ENCODE measurements at regions not wholly inside any gene's neighbourhood (a gene's known extent, or its start where the extent isn't known, plus 50 kb on each side); places are given as distances from the start of the nearest gene placed in this dataset.

DNA sequence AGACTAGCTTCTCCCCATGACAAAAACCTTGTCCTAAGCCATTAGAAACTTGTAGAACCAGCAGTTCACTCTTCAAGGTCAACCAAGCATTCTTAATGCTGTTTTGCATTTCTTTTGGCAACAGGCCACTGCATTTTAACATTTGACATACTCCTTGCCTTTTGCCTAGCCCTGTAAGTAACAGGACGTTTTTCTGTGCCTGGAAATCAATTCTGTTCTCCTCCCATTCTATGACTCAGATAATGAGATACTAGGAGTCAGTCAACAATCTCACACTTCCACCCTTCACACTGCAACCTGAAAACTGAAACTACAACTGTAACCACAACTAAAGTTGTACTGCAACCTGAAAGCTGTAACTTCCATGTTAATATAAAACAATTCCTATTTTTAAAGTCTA lies 268.7 kb downstream of the MZT1 start:
- no peaks in the 10 kb centered on the region for H3K27me3 Mint-ChIP-seq
- ATAC-seq (no peak), DNase-seq (no peak)
- no peaks in the 10 kb centered on the region for H3K4me1 Mint-ChIP-seq
- no peak overlapping the region for H3K27ac Mint-ChIP-seq
- no peak overlapping the region for H3K4me3 Mint-ChIP-seq
- H3K9me3 Mint-ChIP-seq, result no peaks in the 10 kb centered on the region

DNA sequence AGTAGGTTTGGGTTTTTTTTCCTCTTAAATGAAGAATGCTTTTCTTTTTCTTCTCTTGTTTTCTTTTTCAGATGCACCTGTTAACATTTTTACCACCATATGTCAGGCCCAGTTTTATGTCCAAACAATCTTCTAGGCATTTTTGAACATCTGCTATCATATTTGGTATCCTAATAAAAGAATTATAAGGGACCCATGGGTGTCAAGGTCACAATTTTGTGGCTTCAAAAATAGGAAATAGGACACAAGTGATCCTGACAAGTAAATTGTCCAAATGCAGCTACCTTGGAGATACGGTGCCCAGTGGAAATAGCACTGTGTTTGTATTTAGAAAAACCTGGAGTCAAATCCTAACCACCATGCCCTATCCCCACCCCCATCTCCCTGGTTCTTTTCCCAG lies 270.3 kb downstream of the MZT1 start:
- Mint-ChIP-seq H3K27ac (no peak overlapping the region), H3K4me3 (no peak overlapping the region)

DNA sequence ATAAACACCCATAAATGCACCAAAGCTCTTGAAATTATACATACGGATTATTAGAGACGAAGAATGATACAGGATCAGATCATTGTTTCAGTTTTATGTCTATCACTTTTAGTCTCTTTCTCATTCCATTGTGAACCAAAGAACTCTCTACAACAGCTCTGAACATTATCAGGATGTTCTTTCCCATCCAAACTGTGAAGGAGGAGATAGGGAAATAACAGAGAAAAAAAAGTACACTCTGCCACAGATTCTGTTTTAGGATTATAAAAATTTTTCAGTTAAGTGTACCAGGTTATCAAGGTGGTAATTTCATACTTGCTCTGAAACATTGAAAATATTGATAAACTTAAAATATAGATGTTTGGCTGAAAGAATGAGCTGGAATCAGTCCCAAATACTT lies 270.9 kb downstream of the MZT1 start:
- Mint-ChIP-seq H3K27ac (no peak overlapping the region), H3K4me1 (no peaks in the 10 kb centered on the region)
- no peak for ATAC-seq

More for the DNA sequence above, 270.3 kb downstream of the MZT1 start:
- H3K27me3 Mint-ChIP-seq, result no peaks in the 10 kb centered on the region
- DNase-seq (no peak), ATAC-seq (no peak)
- no peaks in the 10 kb centered on the region for H3K9me3 Mint-ChIP-seq
- H3K4me1 Mint-ChIP-seq, result no peaks in the 10 kb centered on the region

DNA sequence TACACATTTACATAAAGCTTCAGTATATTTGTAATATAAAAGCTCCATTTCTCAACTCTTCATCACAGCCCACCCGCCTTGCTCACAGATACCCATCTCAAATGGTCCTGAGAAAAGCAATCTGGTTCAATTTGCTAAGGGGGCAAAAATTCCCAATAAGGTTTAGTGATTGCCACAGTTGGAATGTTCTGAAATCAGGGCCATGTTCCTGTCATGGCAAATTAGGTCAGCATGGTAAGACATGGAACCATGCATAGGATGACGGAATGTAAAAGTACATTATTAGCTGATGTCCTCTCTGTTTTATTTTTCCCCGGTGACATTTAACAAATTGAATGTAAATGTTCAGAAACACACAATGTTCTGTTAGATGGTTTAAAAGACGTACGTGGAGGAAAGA lies 274.3 kb downstream of the MZT1 start:
- Mint-ChIP-seq H3K27me3 (no peaks in the 10 kb centered on the region), H3K27ac (no peak overlapping the region), H3K4me1 (no peaks in the 10 kb centered on the region), H3K9me3 (peaks cover 5 to 18% of the 10 kb centered on the region in 2 donors), H3K4me3 (no peak overlapping the region)
- DNase-seq, result no peak
- no peak for ATAC-seq

More for the DNA sequence above, 270.9 kb downstream of the MZT1 start:
- no peak for DNase-seq
- H3K9me3 Mint-ChIP-seq, result no peaks in the 10 kb centered on the region
- H3K4me3 Mint-ChIP-seq, result no peak overlapping the region
- H3K27me3 Mint-ChIP-seq, result no peaks in the 10 kb centered on the region

DNA sequence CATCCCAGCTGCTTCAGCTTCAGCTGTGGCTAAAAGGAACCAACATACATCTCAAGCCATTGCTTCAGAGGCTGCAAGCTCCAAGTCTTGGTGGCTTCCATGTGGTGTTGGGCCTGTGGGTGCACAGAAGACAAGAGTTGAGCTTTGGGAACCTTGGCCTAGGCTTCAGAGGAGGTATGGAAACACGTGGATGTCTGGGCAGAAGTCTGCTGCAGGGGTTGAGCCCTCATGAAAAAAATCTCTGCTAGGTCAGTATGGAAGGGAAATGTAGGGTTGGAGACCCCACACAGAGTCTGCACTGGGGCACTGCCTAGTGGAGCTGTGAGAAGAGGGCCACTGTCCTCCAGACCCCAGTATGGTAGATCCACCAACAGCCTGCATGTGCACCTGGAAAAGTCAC lies 279.3 kb downstream of the MZT1 start:
- ATAC-seq, result no peak
- Mint-ChIP-seq H3K4me1 (no peaks in the 10 kb centered on the region), H3K27me3 (no peaks in the 10 kb centered on the region), H3K9me3 (peaks cover 15 to 18% of the 10 kb centered on the region in 2 donors), H3K27ac (no peak overlapping the region), H3K4me3 (no peak overlapping the region)
- no peak for DNase-seq

DNA sequence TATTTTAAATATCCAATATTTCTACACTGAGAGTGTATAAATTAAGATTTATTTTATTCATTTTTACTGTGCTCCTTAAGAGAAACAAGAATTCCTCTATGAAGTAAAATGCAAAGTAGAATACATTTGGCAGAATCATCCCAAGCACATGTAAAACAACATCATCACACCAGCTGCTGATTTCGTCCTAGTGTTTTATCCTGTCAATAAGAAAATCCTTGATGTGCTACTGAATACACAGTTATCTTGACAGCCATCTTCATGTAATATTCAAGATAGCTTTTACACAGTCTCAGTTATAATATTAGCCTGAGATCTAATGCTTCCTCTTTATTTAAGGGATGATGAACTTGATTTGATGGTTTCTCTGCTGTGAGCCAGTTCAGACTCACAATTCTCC lies 282.4 kb downstream of the MZT1 start:
- no peak overlapping the region for H3K4me3 Mint-ChIP-seq
- ATAC-seq (no peak), DNase-seq (no peak)
- H3K9me3 Mint-ChIP-seq, result peaks cover 16 to 18% of the 10 kb centered on the region in 2 donors
- no peak overlapping the region for H3K27ac Mint-ChIP-seq
- no peaks in the 10 kb centered on the region for H3K27me3 Mint-ChIP-seq
- H3K4me1 Mint-ChIP-seq, result no peaks in the 10 kb centered on the region

DNA sequence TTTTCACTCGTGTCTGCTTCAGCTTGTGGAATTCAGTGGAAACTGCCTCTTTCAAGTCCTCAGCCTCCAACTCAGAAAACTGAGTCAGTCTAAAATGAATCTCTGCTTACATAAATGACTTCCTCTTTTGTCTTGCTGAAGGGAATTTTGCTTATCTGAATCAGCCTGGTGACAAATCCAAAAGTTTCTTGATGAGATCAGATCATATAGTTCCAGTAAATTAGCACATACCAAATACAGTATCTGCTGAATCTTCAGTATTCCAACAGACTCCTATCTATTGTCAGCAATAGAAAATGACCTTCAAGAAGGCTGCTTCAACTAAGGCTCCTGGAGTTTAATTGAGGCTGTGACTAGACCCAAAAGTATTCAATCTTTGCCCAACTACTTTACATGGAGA lies 290.0 kb downstream of the MZT1 start:
- no peaks in the 10 kb centered on the region for H3K4me1 Mint-ChIP-seq
- no peak overlapping the region for H3K4me3 Mint-ChIP-seq
- DNase-seq (no peak), ATAC-seq (no peak)
- no peaks in the 10 kb centered on the region for H3K27me3 Mint-ChIP-seq
- no peak overlapping the region for H3K27ac Mint-ChIP-seq
- peaks cover 3 to 4% of the 10 kb centered on the region in 2 donors for H3K9me3 Mint-ChIP-seq

DNA sequence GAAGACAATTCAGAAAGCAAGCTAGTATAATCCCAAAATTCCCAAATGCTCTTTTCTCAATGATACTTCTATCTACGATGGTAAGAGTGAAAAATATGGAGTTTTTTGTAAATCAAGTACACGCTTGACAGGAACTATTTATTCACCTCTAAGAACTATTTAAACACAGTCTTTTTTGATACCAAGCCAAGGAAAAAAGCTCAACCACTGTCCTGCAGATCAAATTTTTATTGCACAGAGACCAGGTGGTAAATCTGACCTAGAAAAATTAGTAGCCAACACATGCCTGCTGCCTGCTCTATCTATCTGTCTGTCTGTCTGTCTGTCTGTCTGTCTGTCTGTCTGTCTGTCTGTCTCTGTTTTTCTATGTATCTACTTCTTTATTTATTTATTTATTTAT lies 292.2 kb downstream of the MZT1 start:
- no peak for ATAC-seq
- Mint-ChIP-seq H3K4me1 (no peaks in the 10 kb centered on the region), H3K27me3 (no peaks in the 10 kb centered on the region), H3K9me3 (peaks cover 0 to 6% of the 10 kb centered on the region in 2 donors), H3K4me3 (no peak overlapping the region), H3K27ac (no peak overlapping the region)
- DNase-seq, result no peak

DNA sequence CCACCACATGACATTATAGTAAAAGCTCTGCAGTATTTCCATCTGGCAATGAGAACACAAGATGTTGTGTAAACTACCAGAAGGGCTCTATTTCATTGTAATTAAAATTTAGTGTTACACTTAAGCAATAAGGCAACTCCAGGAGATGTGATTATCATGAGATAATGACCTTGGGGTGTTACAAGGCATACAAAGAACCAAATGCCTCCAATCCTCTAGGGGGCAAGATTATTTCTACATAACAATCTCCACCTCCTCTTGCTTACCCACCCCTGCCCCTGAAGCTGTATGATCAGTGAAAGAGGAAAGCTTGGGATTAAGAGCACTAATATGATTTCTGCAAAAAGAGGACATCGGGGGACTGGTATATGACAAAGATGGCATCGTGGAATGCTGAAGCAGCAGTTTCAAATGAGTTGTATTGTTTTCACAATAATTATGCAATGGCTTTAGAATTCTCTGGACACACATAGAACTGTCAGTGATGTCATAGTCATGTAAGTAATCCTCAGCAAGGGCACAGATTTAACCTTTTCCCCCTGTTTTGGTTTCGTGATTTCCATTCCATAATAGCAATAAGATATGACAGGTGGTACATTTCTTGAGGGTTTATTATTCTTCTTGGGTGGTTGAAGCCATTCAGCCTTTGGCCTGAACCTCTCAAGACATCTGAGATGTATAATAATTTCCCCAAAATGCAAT lies 295.3 kb downstream of the MZT1 start:
- Mint-ChIP-seq H3K4me3 (no peak overlapping the region), H3K27ac (no peak overlapping the region), H3K4me1 (no peaks in the 10 kb centered on the region), H3K9me3 (peaks cover 0 to 6% of the 10 kb centered on the region in 2 donors), H3K27me3 (no peaks in the 10 kb centered on the region)
- DNase-seq, result no peak
- ATAC-seq, result no peak

DNA sequence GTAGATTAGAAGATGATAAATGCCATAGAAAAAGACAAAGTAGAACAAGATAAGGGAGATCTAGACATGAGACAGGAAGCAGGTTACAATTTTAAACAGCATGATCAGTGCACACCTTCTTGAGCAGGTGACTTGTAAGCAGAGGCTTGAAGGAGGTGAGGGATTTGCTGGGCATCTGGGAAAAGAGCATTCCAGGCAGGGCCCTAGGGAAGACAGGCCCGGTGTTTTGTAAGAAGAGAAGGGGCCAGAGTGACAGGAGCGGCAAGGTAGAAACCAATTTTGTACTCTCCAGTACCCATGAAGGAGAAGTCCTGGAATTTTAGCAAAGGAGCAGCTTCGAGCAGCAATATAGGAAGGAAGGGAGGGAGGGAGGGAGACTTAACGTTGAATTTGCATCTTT lies 296.5 kb downstream of the MZT1 start:
- H3K4me1 Mint-ChIP-seq, result no peaks in the 10 kb centered on the region
- H3K27ac Mint-ChIP-seq, result no peak overlapping the region
- no peak overlapping the region for H3K4me3 Mint-ChIP-seq
- H3K27me3 Mint-ChIP-seq, result no peaks in the 10 kb centered on the region
- H3K9me3 Mint-ChIP-seq, result peaks cover 0 to 6% of the 10 kb centered on the region in 2 donors
- ATAC-seq (no peak), DNase-seq (no peak)

DNA sequence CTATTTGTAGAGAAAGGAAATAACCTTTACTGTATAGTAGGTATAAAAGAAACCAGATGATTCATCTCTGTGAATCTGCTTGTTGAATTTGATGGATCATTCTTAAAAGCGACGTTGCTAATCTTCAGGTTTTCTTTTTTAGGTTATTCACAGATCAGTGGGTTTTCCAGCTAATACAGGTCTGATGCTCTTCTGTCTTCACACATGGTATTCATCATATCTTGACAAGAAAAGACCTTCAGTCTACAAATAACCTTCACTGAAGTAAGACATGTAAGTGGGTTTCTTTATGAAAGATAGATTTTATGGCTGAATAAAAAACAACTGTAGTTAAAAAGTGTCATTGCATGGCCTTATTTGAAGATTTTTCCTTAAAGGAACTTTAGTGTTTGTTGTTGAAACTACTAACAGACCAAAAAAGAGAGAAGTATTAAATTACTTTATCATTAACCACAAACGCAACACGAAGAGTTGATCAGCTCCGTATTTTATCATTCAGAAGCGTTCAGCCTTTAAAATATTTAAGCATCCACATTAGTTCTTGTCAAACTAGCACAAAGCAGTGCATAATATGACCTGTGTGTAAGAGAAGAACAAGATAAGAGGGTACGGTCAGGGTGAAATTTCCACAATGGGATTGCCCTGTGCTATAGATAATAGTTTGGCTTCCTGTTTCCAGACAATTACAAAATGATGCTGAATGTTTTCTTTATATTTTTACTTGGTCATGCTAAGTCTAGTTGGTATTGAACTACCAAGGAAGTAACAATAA lies 299.5 kb downstream of the MZT1 start:
- Mint-ChIP-seq H3K9me3 (peaks cover 0 to 6% of the 10 kb centered on the region in 2 donors), H3K4me3 (no peak overlapping the region), H3K27me3 (no peaks in the 10 kb centered on the region), H3K27ac (no peak overlapping the region), H3K4me1 (no peaks in the 10 kb centered on the region)
- ATAC-seq, result no peak
- no peak for DNase-seq

DNA sequence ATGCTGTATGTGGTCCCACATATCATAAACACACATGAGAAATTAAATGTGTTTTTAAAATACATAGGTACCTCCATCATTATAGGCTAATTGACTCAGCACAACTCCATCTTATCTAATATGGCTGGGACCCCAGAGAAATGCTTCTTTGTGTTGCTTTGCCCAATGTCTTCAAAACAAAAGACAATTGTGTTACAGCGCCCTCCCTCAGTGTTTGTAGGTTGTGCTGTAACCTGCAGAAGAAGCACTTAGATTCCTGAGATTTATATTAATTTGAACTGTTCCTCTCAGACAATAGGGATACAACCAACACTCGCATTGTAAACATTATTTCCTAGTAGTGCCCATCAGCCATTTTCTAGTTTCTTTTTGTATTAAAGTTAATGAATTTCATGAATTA lies 303.4 kb downstream of the MZT1 start:
- H3K9me3 Mint-ChIP-seq, result no peaks in the 10 kb centered on the region
- no peaks in the 10 kb centered on the region for H3K27me3 Mint-ChIP-seq
- no peak overlapping the region for H3K27ac Mint-ChIP-seq
- no peaks in the 10 kb centered on the region for H3K4me1 Mint-ChIP-seq
- ATAC-seq (no peak), DNase-seq (no peak)
- no peak overlapping the region for H3K4me3 Mint-ChIP-seq

DNA sequence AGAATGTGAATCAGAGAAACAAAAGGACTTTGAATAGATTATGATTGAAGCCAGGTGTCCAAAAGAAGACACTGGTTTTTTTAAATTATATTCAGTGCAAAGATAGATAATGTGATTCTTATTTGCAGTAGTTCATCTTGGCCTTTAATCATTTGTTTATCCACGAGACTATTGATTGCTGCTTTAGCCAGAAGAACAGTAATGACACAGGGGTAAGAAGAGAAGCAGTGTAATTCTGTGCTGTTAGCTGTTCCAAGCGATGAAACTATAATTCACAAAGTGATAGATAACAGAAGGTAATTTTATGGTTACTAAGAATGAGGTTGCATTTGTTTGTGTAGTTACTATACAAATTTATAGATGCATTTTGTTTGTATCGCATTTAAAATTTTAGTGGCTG lies 311.6 kb downstream of the MZT1 start:
- H3K4me3 Mint-ChIP-seq, result no peak overlapping the region
- DNase-seq, result no peak
- no peak for ATAC-seq
- no peaks in the 10 kb centered on the region for H3K9me3 Mint-ChIP-seq
- no peaks in the 10 kb centered on the region for H3K4me1 Mint-ChIP-seq
- H3K27me3 Mint-ChIP-seq, result no peaks in the 10 kb centered on the region
- H3K27ac Mint-ChIP-seq, result no peak overlapping the region

DNA sequence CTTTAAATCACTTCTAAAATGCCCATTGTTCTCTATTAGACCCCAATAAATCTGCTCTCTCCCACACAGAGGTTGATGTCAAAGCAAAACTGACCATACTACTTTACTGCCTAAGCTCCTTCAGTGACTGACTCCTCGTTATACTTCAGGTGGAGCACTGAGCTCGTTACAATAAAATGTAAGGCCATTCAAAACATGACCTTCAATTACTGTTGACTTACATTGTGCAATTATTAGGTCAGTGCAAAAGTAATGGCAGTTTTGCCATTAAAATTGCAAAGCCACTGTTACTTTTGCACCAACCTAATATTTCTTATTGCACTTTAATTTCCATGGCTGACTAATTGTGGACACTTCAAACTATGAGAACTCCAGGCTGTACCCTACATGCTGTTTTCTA lies 314.9 kb downstream of the MZT1 start:
- no peak for ATAC-seq
- H3K27me3 Mint-ChIP-seq, result no peaks in the 10 kb centered on the region

DNA sequence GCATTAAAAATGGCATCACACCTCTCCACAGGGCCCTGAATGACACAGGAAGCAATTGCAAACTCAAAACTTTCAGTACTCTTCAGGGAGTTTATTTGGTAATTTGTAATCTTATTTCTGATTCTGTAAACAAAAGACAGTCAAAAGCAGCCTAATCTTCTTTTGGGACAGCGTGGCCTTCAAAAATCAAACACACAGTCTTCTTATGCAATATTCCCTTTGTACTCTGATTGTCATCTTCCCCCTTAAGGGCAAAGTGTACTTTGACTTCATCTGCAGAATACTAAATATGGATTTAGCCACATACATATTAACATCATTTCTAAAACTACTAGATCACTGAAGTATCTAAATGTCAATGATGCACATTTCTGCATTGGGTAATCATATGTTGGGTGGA lies 322.0 kb downstream of the MZT1 start:
- DNase-seq, result no peak
- H3K4me1 Mint-ChIP-seq, result no peaks in the 10 kb centered on the region
- no peaks in the 10 kb centered on the region for H3K27me3 Mint-ChIP-seq
- H3K9me3 Mint-ChIP-seq, result peaks cover 0 to 4% of the 10 kb centered on the region in 2 donors
- no peak overlapping the region for H3K4me3 Mint-ChIP-seq
- H3K27ac Mint-ChIP-seq, result no peak overlapping the region
- ATAC-seq, result no peak

More for the DNA sequence above, 314.9 kb downstream of the MZT1 start:
- no peak overlapping the region for H3K27ac Mint-ChIP-seq
- DNase-seq, result no peak
- no peaks in the 10 kb centered on the region for H3K4me1 Mint-ChIP-seq
- peaks cover 0 to 5% of the 10 kb centered on the region in 2 donors for H3K9me3 Mint-ChIP-seq
- no peak overlapping the region for H3K4me3 Mint-ChIP-seq

DNA sequence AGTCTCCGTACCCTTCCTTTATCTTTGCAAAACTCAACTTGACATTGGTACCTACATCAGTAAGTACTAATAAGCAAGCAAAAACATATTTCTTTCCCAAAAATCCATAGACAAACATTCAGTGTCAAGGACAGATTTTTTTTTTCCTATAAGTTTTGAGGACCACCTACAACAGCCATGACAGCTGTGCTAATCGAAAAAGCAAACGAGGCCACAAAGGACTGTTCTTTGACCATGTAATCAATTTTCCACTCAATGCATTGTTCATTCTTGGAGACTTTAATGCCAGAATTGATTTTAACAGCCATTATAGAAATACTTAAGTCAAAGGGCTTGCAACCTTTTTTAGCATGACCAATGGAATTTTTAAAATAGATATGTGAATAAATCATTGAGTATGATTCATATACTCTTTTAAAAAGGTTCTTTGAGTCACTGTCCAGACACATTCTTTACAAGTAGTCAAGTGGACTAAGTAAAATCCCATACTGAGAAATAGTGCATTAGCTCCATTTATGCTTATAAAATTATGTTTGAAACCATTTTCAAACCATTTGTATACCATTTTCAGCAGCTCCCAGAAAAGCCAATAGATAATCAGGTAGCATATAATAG lies 323.9 kb downstream of the MZT1 start:
- H3K27me3 Mint-ChIP-seq, result no peaks in the 10 kb centered on the region
- no peak overlapping the region for H3K4me3 Mint-ChIP-seq

More for the DNA sequence above, 323.9 kb downstream of the MZT1 start:
- H3K27ac Mint-ChIP-seq, result no peak overlapping the region
- H3K4me1 Mint-ChIP-seq, result no peaks in the 10 kb centered on the region
- no peak for ATAC-seq
- DNase-seq, result no peak
- no peaks in the 10 kb centered on the region for H3K9me3 Mint-ChIP-seq
